ENCODE measurements at regions not wholly inside any gene's neighbourhood (a gene's known extent, or its start where the extent isn't known, plus 50 kb on each side); places are given as distances from the start of the nearest gene placed in this dataset.
"Not testable (repeated sequence)": the region's sequence is repeated elsewhere in the genome, so short reads cannot be mapped to it uniquely, and the experiment has no call there.

DNA sequence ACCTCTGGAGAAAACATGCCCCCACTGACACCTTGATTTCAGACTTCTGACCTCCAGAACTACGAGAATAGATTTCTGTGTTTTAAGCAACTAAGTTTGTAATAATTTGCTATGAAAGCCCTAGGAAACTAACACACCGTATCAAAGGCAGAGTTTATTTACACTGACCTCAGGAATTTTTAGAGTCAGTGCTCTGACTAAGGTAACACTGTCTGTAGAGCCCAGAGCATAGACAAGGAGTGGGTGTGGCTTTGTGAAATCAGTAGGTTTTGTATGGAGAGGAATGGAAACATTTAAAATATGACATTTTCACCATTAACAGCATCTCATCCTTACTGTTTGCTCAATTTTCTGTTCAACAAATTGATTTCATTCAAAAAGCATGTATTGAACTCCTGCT is 764.4 kb upstream of the PCDH10 start:
- DNase-seq: no peak

DNA sequence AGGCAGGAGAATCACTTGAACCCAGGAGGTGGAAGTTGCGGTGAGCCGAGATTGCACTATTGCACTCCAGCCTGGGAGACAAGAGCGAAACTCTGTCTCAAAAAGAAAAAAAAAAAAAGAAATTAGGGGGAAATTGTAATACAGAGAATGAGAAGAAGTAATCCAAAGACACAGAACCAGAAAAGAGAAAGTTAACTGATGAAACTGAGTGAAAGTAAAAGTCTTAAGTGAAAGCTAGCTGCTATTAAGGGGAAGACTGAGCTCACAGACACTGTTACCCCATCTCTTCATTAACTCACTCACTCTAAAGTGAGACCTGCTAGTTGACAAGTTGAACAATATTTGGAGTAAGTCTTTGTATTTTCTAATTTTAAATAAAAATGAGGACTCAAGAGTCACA is 763.0 kb upstream of the PCDH10 start:
- no peak for DNase-seq

GRCh38 chr4:132387060-132387459 is 762.0 kb upstream of the PCDH10 start:
- no peak for DNase-seq

DNA sequence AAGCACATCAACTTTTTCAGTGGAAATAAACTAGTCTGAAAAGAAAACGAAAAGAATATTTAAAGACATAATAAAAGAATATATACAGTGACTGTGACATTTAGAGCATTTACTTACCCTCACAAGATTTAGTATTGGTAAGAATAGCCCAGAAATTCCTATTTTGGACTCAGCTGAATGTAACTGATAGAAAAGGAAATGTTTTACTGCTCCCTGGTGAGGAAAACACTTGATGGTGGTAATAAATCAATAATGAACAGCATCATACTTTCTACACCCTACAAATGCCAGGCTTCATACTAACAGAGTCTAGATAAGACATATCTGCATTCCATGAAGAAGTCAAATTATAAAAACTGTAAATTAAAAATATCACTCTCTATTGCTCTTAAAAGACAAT is 753.5 kb upstream of the PCDH10 start:
- no peak for DNase-seq

DNA sequence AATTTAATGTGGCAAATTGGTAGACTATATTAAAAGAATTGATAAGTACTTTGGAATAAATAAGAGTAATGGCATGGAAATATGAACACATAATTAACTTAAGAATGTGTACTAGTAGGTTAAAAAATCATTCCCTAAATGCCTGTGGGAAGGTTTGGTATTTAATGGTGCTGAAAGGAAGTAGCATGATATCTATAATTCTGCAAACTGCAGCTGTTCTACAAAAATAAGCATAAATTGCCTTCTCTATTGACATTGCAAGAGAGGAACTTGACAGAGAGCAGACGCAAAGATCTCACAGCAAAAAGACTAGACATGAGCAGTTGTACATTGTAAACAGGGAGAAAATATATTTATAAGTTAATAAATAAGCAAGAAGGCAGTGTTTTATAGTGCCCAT is 752.5 kb upstream of the PCDH10 start:
- no peak for DNase-seq

GRCh38 chr4:132417220-132417619 is 731.9 kb upstream of the PCDH10 start:
- DNase-seq: no peak

DNA sequence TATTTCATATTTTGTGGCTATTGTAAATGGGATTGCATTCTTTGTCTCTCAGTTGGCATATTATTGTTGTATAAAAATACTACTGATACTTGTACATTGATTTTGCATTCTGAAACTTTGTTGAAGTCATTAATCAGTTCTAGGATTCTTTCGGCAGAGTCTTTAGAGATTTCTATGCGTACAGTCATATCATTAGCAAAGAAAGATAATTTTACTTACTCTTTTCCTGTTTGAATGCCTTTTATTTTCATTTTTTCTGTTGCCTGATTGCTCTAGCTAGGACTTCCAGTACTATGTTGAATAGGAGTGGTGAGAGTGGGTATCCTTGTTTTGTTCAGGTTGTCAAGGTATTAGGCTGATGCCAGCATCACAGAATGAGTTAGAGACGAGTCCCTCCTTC is 722.0 kb upstream of the PCDH10 start:
- no peak for DNase-seq

GRCh38 chr4:132437117-132437516 is 712.0 kb upstream of the PCDH10 start:
- no peak for DNase-seq

- no peak for DNase-seq
These were observed 703.7 kb upstream of the PCDH10 start for GRCh38 chr4:132445386-132445785.

- DNase-seq: not testable (repeated sequence)
These were observed 691.1 kb upstream of the PCDH10 start for GRCh38 chr4:132457987-132458386.

GRCh38 chr4:132479543-132479942 is 669.6 kb upstream of the PCDH10 start:
- DNase-seq: no peak

- DNase-seq: no peak
These were observed 660.5 kb upstream of the PCDH10 start for GRCh38 chr4:132488555-132488954.

GRCh38 chr4:132493476-132493875 is 655.6 kb upstream of the PCDH10 start:
- no peak for DNase-seq

DNA sequence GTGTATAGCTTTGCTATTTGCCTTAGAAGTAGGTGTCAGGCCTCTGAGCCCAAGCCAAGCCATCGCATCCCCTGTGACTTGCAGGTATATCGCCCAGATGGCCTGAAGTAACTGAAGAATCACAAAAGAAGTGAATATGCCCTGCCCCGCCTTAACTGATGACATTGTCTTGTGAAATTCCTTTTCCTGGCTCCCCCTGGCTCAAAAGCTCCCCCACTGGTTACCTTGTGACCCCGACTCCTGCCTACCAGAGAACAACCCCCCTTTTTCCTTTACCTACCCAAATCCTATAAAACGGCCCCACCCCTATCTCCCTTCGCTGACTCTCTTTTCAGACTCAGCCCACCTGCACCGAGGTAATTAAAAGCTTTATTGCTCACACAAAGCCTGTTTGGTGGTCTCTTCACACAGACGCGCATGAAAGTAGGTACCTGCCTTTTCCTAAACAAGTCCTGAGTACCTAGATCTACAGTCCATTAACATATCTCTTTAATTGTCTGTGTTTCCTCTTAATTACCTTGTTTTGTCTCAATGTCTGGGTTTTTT is 653.8 kb upstream of the PCDH10 start:
- not testable (repeated sequence) for DNase-seq

DNA sequence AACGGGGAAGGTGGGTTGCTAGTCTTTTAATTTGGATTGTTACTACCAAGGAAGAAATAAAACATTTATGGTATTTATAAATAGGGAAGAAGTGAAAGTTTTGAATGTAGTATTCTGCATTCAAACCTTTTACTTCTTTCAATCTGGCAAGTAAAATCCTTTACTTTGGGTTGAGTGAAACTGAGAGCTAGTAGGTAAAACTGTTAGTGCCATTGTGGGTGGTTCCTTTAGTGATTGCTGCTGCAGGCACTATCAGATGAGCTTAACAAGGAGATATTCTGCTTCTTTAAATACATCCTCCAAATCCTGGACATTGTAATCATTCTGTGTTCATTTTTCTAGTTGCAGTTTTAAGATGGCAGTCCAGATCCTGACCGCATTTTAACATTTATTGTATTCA is 650.9 kb upstream of the PCDH10 start:
- no peak for DNase-seq

DNA sequence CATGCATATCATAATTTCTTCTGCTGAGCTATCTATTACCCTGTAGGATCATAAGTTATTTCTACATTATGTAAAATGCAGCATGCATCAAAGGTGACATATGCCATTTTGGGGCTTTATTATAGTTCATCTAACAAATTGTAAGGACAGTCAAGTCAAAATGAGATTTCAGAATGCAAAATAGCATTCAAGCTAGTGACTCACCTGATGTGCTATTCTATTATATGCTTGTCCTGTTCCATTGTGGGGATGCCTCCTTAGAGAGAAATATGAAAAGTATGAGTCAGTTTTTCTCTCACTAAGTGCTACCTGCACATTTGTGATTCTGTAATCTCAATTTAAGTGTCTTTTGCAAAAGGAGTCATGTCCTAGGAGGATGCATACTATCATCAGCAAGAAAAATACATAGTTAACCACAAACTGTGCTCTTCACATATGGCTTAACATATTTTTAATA is 647.0 kb upstream of the PCDH10 start:
- no peak for DNase-seq

DNA sequence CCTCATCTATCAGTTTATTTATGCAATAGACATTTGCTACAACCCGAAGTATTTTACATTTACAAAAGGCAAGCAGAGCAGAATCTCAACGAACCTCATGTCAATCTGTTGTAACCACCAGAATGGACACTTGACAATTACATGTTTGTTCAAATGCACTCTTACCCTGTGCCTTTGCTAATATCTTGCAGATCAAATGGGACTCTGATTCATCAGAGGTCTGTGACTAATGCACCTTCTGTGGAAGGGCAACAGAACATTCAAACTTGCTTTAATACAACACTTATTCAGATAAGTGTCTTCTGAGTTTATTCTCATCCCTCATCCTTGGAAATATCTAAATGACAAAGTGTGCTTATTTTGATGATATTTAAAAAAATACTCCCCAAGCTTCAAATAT is 644.7 kb upstream of the PCDH10 start:
- no peak for DNase-seq

DNA sequence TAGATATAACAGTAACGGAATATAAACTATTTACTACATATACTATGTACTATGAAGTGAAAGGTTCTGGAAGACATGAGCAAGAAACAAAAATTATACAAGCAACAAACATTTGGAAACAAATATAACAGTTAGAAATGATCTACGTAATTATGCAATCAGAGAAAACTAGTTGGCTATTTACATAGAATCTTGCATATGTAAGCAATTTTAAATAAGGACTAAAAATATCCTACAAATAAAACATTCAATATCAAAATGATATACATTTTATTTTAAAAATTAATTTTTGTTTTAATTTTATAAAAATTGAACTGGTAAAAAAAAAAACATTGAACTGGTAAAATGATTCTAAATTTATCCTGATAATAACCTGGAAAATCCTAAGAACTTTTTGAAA is 642.5 kb upstream of the PCDH10 start:
- no peak for DNase-seq

- no peak for DNase-seq
These were observed 635.6 kb upstream of the PCDH10 start for GRCh38 chr4:132513491-132513890.

- DNase-seq: no peak
These were observed 622.4 kb upstream of the PCDH10 start for GRCh38 chr4:132526652-132527051.

- no peak for DNase-seq
These were observed 621.3 kb upstream of the PCDH10 start for GRCh38 chr4:132527817-132528216.

- DNase-seq: no peak
These were observed 618.2 kb upstream of the PCDH10 start for GRCh38 chr4:132530861-132531260.

DNA sequence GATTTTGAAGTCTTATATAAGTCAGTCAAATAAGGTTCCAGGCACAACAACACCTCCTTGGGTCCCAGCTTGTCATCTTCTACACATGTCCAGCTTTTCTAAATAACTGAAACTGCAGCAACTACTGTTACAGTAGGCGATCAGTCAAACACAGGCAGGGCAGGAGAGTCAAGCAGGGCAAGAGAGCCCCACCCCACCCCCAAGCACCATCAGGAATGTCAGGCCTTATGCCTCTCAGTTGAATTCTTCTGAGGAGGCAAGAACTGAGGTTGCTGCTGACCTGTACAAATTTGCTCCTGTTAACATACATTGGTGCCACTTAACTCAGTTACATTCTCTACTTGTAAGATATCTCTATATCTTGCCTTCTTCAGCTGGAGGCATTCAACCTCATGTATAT is 608.8 kb upstream of the PCDH10 start:
- DNase-seq: no peak

GRCh38 chr4:132540797-132541196 is 608.3 kb upstream of the PCDH10 start:
- DNase-seq: no peak

DNA sequence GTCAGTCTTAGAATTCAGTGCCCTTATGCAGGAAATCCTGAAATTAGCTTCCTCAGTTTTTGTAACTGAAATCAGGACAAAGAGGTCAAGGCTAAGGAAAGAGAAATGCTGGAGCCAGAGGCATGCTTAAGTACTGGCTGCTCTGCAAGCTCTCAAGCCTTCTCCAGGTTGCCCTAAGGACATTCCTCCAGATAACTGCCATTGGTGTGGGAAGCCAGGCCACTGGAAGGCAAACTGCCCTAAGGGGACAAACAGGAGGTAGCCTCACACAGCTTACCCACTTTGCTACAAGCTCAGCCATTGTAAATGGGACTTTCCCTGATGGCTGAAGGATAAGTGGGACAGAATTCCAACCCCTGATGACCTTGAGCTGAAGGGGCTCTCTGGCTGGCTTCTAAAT is 606.9 kb upstream of the PCDH10 start:
- no peak for DNase-seq

DNA sequence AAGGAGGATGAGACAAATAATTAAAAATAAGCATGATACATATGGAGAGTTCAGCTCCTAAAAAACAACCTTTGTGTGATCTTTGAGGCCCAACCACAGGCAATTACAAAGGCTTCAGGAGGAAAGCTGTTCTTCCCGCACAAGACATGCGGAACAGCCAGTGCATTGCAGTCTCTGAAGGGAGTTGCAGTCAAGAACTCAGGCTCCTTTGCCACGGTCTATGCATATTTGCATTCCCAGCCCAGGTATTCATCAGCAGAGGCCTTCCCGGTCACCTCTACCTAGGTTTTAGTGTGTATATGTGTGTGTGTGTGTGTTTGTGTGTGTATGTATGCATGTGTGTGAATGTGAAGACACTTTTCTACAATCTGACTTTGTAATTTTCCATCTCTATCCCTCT is 600.6 kb upstream of the PCDH10 start:
- no peak for DNase-seq

Data from activated T-cell treated with anti-CD3 and anti-CD28 coated beads, Interleukin-2, amount 50 U/mL, for 1 hour (primary cell).